Panc1 (cell line): ENCODE measurements at regions not wholly inside any gene's neighbourhood (a gene's known extent, or its start where the extent isn't known, plus 50 kb on each side); places are given as distances from the start of the nearest gene placed in this dataset.

ENCODE experiments used
- ATAC-seq: fragments of 200-7000 bp; cut with Tn5 transposase; 2 replicates; pipeline ENCODE4 v1.9.1; 2020; ENCODE audit warnings: mild to moderate bottlenecking, moderate library complexity
- BruUV-seq: library from RNA; stranded (reverse); fragments of 400-500 nt; replicated peaks from 2 replicates; lab custom pipeline; 2021; lab: Mats Ljungman, UMichigan
- CTCF ChIA-PET: fragments of 300-600 bp; sonication (Branson Sonifier 250); formaldehyde crosslinking; loops from one replicate; lab custom pipeline; 2022; ENCODE audit warnings: antibody characterized with exemption; lab: Charles Lee
- POLR2A ChIA-PET: fragments of 300-600 bp; sonication (Branson Sonifier 250); formaldehyde crosslinking; loops from one replicate; lab custom pipeline; 2022; ENCODE audit warnings: antibody characterized with exemption; lab: Charles Lee
- DNase-seq: peaks from one replicate; pipeline ENCODE4 v3.0.0-alpha.2; 2010; ENCODE audit warnings: low read depth, low spot score
- H3K27ac ChIP-seq: 2 replicates; pipeline ENCODE4 v1.5.1; 2011; ENCODE audit warnings: mild to moderate bottlenecking, low read length, inconsistent platforms
- H3K27me3 ChIP-seq: fragments of 200-500 bp; sonication (Bioruptor generic); 2 replicates; pipeline ENCODE4 v1.6.0; 2014; ENCODE audit warnings: low read length, inconsistent platforms; ENCODE audit not compliant: control insufficient read depth, insufficient read depth
- H3K36me3 ChIP-seq: fragments of 200-500 bp; sonication (Bioruptor generic); 2 replicates; pipeline ENCODE4 v1.5.1; 2014; ENCODE audit warnings: inconsistent platforms, mild to moderate bottlenecking, low read length, moderate library complexity; ENCODE audit not compliant: control insufficient read depth, insufficient read depth
- H3K4me1 ChIP-seq: 2 replicates; pipeline ENCODE4 v1.5.1; 2011; ENCODE audit warnings: inconsistent platforms, mild to moderate bottlenecking, low read length, moderate library complexity; ENCODE audit not compliant: control insufficient read depth, insufficient read depth
- H3K4me3 ChIP-seq, 2 experiments: 2 replicates each; pipeline ENCODE4 v1.5.1; 2011 to 2012; ENCODE audit warnings: low read depth in 2 of 2, low read length in 2 of 2, mild to moderate bottlenecking in 2 of 2, inconsistent platforms in 1 of 2, moderate library complexity in 1 of 2
- H3K9me3 ChIP-seq: fragments of 200-500 bp; sonication (Bioruptor generic); 2 replicates; pipeline ENCODE4 v1.5.1; 2014; ENCODE audit warnings: low read depth, mild to moderate bottlenecking, inconsistent platforms, low read length, moderate library complexity; ENCODE audit not compliant: control insufficient read depth, insufficient read depth
- CTCF ChIP-seq: fragments of 450-650 bp; IDR thresholded peaks from 2 replicates; pipeline ENCODE4 v1.5.1; 2017; ENCODE audit warnings: mild to moderate bottlenecking
- POLR2AphosphoS5 ChIP-seq: IDR thresholded peaks from 2 replicates; pipeline ENCODE4 v1.6.1; 2012; ENCODE audit warnings: mild to moderate bottlenecking, low read depth, low read length, moderate library complexity
- REST ChIP-seq, 2 experiments: IDR thresholded peaks; 2 replicates each; pipeline ENCODE4 v1.6.1; 2011 to 2012; ENCODE audit warnings: low read depth in 2 of 2, control low read depth in 1 of 2, low read length in 1 of 2, mild to moderate bottlenecking in 1 of 2, moderate library complexity in 1 of 2; ENCODE audit not compliant: insufficient read depth in 1 of 2
- SIN3A ChIP-seq: IDR thresholded peaks from 2 replicates; pipeline ENCODE4 v1.6.1; 2012; ENCODE audit warnings: low read depth, mild to moderate bottlenecking, low read length, moderate library complexity, borderline replicate concordance; ENCODE audit not compliant: insufficient read depth
- TCF7L2 ChIP-seq: IDR thresholded peaks from 2 replicates; pipeline ENCODE4 v1.6.1; 2011; ENCODE audit warnings: mild to moderate bottlenecking, low read depth, low read length, inconsistent platforms
- in situ Hi-C: cut with HindIII; loops from 2 replicates; pipeline ENCODE4 v1.10.0; 2016; ENCODE audit warnings: low sequenced_read_pairs, low pct_unique_long_range_greater_than_20kb
- intact Hi-C: fragments of 100-400 bp; cut with micrococcal nuclease; formaldehyde crosslinking; loops from one replicate; pipeline ENCODE4 v1.10.0; 2022; ENCODE audit not compliant: unreplicated experiment

GRCh38 chr18:78499586-78499985 is 480.0 kb upstream of the SALL3 start:
- Histone ChIP-seq H3K4me1 (no peaks in the 10 kb centered on the region), H3K27me3 (no peaks in the 10 kb centered on the region), H3K27ac (no peak overlapping the region), H3K4me3 (no peak overlapping the region), H3K9me3 (no peaks in the 10 kb centered on the region), H3K36me3 (no peaks in the 10 kb centered on the region)
- CTCF ChIA-PET: no interaction called here
- no peak for TF ChIP-seq TCF7L2
- no peak for TF ChIP-seq POLR2AphosphoS5
- TF ChIP-seq CTCF: no peak
- no peak for TF ChIP-seq SIN3A
- TF ChIP-seq REST (IDR thresholded peaks at IDR 0.05; ENCODE audit: insufficient read depth in 1 of 2, low read depth in 2 of 2, low read length in 1 of 2): no peak
- intact Hi-C loops: no loop called here
- no peak for DNase-seq
- POLR2A ChIA-PET: no interaction called here
- no peak for ATAC-seq
- no TSS peak for BruUV-seq
- in situ Hi-C loops: no loop called here

- no TSS peak for BruUV-seq
- DNase-seq (no peak), ATAC-seq (no peak)
- Histone ChIP-seq H3K27me3 (no peaks in the 10 kb centered on the region), H3K4me3 (no peak overlapping the region), H3K4me1 (no peaks in the 10 kb centered on the region), H3K9me3 (no peaks in the 10 kb centered on the region), H3K36me3 (no peaks in the 10 kb centered on the region), H3K27ac (no peak overlapping the region)
- TF ChIP-seq SIN3A (no peak), CTCF (no peak), REST (IDR thresholded peaks at IDR 0.05; ENCODE audit: insufficient read depth in 1 of 2, low read depth in 2 of 2, low read length in 1 of 2) (no peak), TCF7L2 (no peak), POLR2AphosphoS5 (no peak)
- intact Hi-C loops (no loop called here), in situ Hi-C loops (no loop called here)
- ChIA-PET POLR2A (no interaction called here), CTCF (no interaction called here)
Measured at GRCh38 chr18:78501251-78501650, 478.4 kb upstream of the SALL3 start.
